Karpas-422 (cell line): ENCODE measurements at regions not wholly inside any gene's neighbourhood (a gene's known extent, or its start where the extent isn't known, plus 50 kb on each side); places are given as distances from the start of the nearest gene placed in this dataset.
"Not testable (repeated sequence)": the region's sequence is repeated elsewhere in the genome, so short reads cannot be mapped to it uniquely, and the experiment has no call there.

Experiments used
- DNase-seq: peaks from one replicate; pipeline ENCODE4 v3.0.0-alpha.2; 2015
- H2AFZ ChIP-seq: fragments of 200-600 bp; sonication (generic); 2 replicates; pipeline ENCODE4 v1.6.1; 2014; ENCODE audit warnings: antibody characterized with exemption, low read length, mixed read lengths
- H3K27ac ChIP-seq: fragments of 200-600 bp; sonication (generic); 2 replicates; pipeline ENCODE4 v1.5.1; 2014; ENCODE audit warnings: mild to moderate bottlenecking, low read length, moderate library complexity
- H3K27me3 ChIP-seq: fragments of 200-600 bp; sonication (generic); 2 replicates; pipeline ENCODE4 v1.6.1; 2014; ENCODE audit warnings: low read length, mixed read lengths
- H3K36me3 ChIP-seq: fragments of 200-600 bp; sonication (generic); 2 replicates; pipeline ENCODE4 v1.6.1; 2014; ENCODE audit warnings: low read length, mixed read lengths; ENCODE audit not compliant: insufficient read depth
- H3K4me1 ChIP-seq: fragments of 200-600 bp; sonication (generic); 2 replicates; pipeline ENCODE4 v1.6.1; 2014; ENCODE audit warnings: mild to moderate bottlenecking, low read length, mixed read lengths
- H3K4me2 ChIP-seq: fragments of 200-600 bp; sonication (generic); 2 replicates; pipeline ENCODE4 v1.6.1; 2014; ENCODE audit warnings: low read length, low read depth, mild to moderate bottlenecking; ENCODE audit not compliant: poor library complexity, severe bottlenecking
- H3K4me3 ChIP-seq: fragments of 200-600 bp; sonication (generic); 2 replicates; pipeline ENCODE4 v1.5.1; 2014; ENCODE audit warnings: mild to moderate bottlenecking, antibody characterized with exemption, low read length, mixed read lengths
- H3K79me2 ChIP-seq: fragments of 200-600 bp; sonication (generic); 2 replicates; pipeline ENCODE4 v1.6.1; 2014; ENCODE audit warnings: mild to moderate bottlenecking, low read length, mixed read lengths
- H3K9ac ChIP-seq: fragments of 200-600 bp; sonication (generic); 2 replicates; pipeline ENCODE4 v1.6.0; 2014; ENCODE audit warnings: low read length
- H3K9me2 ChIP-seq: fragments of 200-600 bp; sonication (generic), shearing (Covaris generic); replicated peaks from 2 replicates; pipeline ENCODE4 v1.6.0; 2014; ENCODE audit warnings: mild to moderate bottlenecking, low read length, moderate library complexity; ENCODE audit not compliant: insufficient read depth
- H3K9me3 ChIP-seq: fragments of 300-700, 200-600 bp; sonication (generic); 2 replicates; pipeline ENCODE4 v1.6.1; 2014; ENCODE audit warnings: low read length, mixed read lengths
- H4K20me1 ChIP-seq: fragments of 200-600 bp; sonication (generic); 2 replicates; pipeline ENCODE4 v1.6.1; 2014; ENCODE audit warnings: mild to moderate bottlenecking, antibody characterized with exemption, low read length, low read depth; ENCODE audit not compliant: insufficient read depth

GRCh38 chr21:39072468-39072867 is 110.8 kb downstream of the PSMG1 start:
- Histone ChIP-seq H3K27me3 (no peaks in the 10 kb centered on the region), H3K79me2 (no peaks in the 10 kb centered on the region), H3K4me3 (no peak overlapping the region), H4K20me1 (no peaks in the 10 kb centered on the region), H3K36me3 (no peaks in the 10 kb centered on the region), H3K27ac (no peak overlapping the region), H3K4me2 (no peak overlapping the region), H3K9me2 (no peaks in the 10 kb centered on the region), H2AFZ (no peak overlapping the region), H3K9ac (no peak overlapping the region), H3K4me1 (no peaks in the 10 kb centered on the region), H3K9me3 (no peaks in the 10 kb centered on the region)
- DNase-seq, result no peak

- H3K9ac ChIP-seq, result no peak overlapping the region
- no peak overlapping the region for H3K4me2 ChIP-seq
- DNase-seq, result no peak
- H2AFZ ChIP-seq, result no peak overlapping the region
- H3K9me3 ChIP-seq, result no peaks in the 10 kb centered on the region
- H3K27me3 ChIP-seq, result no peaks in the 10 kb centered on the region
- H4K20me1 ChIP-seq, result no peaks in the 10 kb centered on the region
- H3K27ac ChIP-seq, result no peak overlapping the region
- H3K4me1 ChIP-seq, result no peaks in the 10 kb centered on the region
- H3K79me2 ChIP-seq, result no peaks in the 10 kb centered on the region
- H3K9me2 ChIP-seq, result no peaks in the 10 kb centered on the region
- H3K36me3 ChIP-seq, result no peaks in the 10 kb centered on the region
- no peak overlapping the region for H3K4me3 ChIP-seq
Measured at GRCh38 chr21:39071623-39072214, 111.5 kb downstream of the PSMG1 start.

GRCh38 chr21:39069856-39070255 is 113.4 kb downstream of the PSMG1 start:
- not testable (repeated sequence) for H2AFZ ChIP-seq, H4K20me1 ChIP-seq, H3K9ac ChIP-seq, H3K27me3 ChIP-seq, DNase-seq, H3K4me3 ChIP-seq, H3K4me2 ChIP-seq, H3K9me2 ChIP-seq, H3K4me1 ChIP-seq, H3K9me3 ChIP-seq, H3K36me3 ChIP-seq, H3K79me2 ChIP-seq, H3K27ac ChIP-seq

- no peak overlapping the region for H3K4me3 ChIP-seq
- H3K9me3 ChIP-seq, result no peaks in the 10 kb centered on the region
- no peaks in the 10 kb centered on the region for H3K9me2 ChIP-seq
- no peaks in the 10 kb centered on the region for H3K4me1 ChIP-seq
- no peaks in the 10 kb centered on the region for H4K20me1 ChIP-seq
- no peak overlapping the region for H3K27ac ChIP-seq
- no peak overlapping the region for H2AFZ ChIP-seq
- H3K79me2 ChIP-seq, result no peaks in the 10 kb centered on the region
- no peak overlapping the region for H3K9ac ChIP-seq
- no peak overlapping the region for H3K4me2 ChIP-seq
- no peaks in the 10 kb centered on the region for H3K27me3 ChIP-seq
- no peak for DNase-seq
- H3K36me3 ChIP-seq, result no peaks in the 10 kb centered on the region
Measured at GRCh38 chr21:39066829-39067780, 116.1 kb downstream of the PSMG1 start.

- no peaks in the 10 kb centered on the region for H3K4me1 ChIP-seq
- H3K27ac ChIP-seq, result no peak overlapping the region
- H3K9me2 ChIP-seq, result no peaks in the 10 kb centered on the region
- H2AFZ ChIP-seq, result no peak overlapping the region
- H3K9me3 ChIP-seq, result no peaks in the 10 kb centered on the region
- no peak overlapping the region for H3K4me3 ChIP-seq
- no peak overlapping the region for H3K4me2 ChIP-seq
- no peaks in the 10 kb centered on the region for H3K27me3 ChIP-seq
- H4K20me1 ChIP-seq, result no peaks in the 10 kb centered on the region
- no peak overlapping the region for H3K9ac ChIP-seq
- H3K79me2 ChIP-seq, result no peaks in the 10 kb centered on the region
- no peaks in the 10 kb centered on the region for H3K36me3 ChIP-seq
- DNase-seq, result no peak
Measured at GRCh38 chr21:39065917-39066316, 117.3 kb downstream of the PSMG1 start.

- Histone ChIP-seq H3K79me2 (no peaks in the 10 kb centered on the region), H3K27me3 (no peaks in the 10 kb centered on the region), H4K20me1 (no peaks in the 10 kb centered on the region)
Measured at GRCh38 chr21:39064325-39065012, 118.8 kb downstream of the PSMG1 start.

GRCh38 chr21:39063517-39063916 is 119.7 kb downstream of the PSMG1 start:
- no peak overlapping the region for H3K4me2 ChIP-seq
- H3K9ac ChIP-seq, result no peak overlapping the region
- no peaks in the 10 kb centered on the region for H3K4me1 ChIP-seq
- H3K36me3 ChIP-seq, result no peaks in the 10 kb centered on the region
- H4K20me1 ChIP-seq, result no peaks in the 10 kb centered on the region
- H3K27ac ChIP-seq, result no peak overlapping the region
- no peaks in the 10 kb centered on the region for H3K9me2 ChIP-seq
- no peak for DNase-seq
- no peaks in the 10 kb centered on the region for H3K27me3 ChIP-seq
- no peaks in the 10 kb centered on the region for H3K9me3 ChIP-seq
- H2AFZ ChIP-seq, result no peak overlapping the region
- H3K79me2 ChIP-seq, result no peaks in the 10 kb centered on the region
- H3K4me3 ChIP-seq, result no peak overlapping the region

More at GRCh38 chr21:39064325-39065012, 118.8 kb downstream of the PSMG1 start:
- no peak overlapping the region for H2AFZ ChIP-seq
- no peak overlapping the region for H3K4me3 ChIP-seq
- DNase-seq, result no peak
- no peaks in the 10 kb centered on the region for H3K36me3 ChIP-seq
- no peak overlapping the region for H3K9ac ChIP-seq
- no peaks in the 10 kb centered on the region for H3K9me3 ChIP-seq
- no peak overlapping the region for H3K27ac ChIP-seq
- no peaks in the 10 kb centered on the region for H3K9me2 ChIP-seq
- H3K4me1 ChIP-seq, result no peaks in the 10 kb centered on the region
- no peak overlapping the region for H3K4me2 ChIP-seq

GRCh38 chr21:39062196-39062595 is 121.1 kb downstream of the PSMG1 start:
- Histone ChIP-seq H3K27me3 (no peaks in the 10 kb centered on the region), H3K4me1 (no peaks in the 10 kb centered on the region), H3K79me2 (no peaks in the 10 kb centered on the region), H3K36me3 (no peaks in the 10 kb centered on the region), H4K20me1 (no peaks in the 10 kb centered on the region), H2AFZ (no peak overlapping the region), H3K9ac (no peak overlapping the region), H3K4me2 (no peak overlapping the region), H3K27ac (no peak overlapping the region), H3K9me3 (no peaks in the 10 kb centered on the region), H3K9me2 (no peaks in the 10 kb centered on the region), H3K4me3 (no peak overlapping the region)
- no peak for DNase-seq
